MM.1S (cell line): ENCODE measurements at regions not wholly inside any gene's neighbourhood (a gene's known extent, or its start where the extent isn't known, plus 50 kb on each side); places are given as distances from the start of the nearest gene placed in this dataset.

Experiments
- DNase-seq: peaks from one replicate; pipeline ENCODE4 v3.0.0-alpha.2; 2015
- H2AFZ ChIP-seq: fragments of 300-600 bp; sonication (generic); 2 replicates; pipeline ENCODE4 v1.6.0; 2016; ENCODE audit warnings: antibody characterized with exemption, low read length
- H3F3A ChIP-seq: fragments of 300-600 bp; sonication (generic); 2 replicates; pipeline ENCODE4 v1.6.1; 2016; ENCODE audit warnings: mild to moderate bottlenecking, antibody characterized with exemption, low read length, moderate library complexity, mixed read lengths; ENCODE audit not compliant: insufficient read depth
- H3K27ac ChIP-seq: fragments of 300-600 bp; sonication (generic); 2 replicates; pipeline ENCODE4 v1.5.1; 2016; ENCODE audit warnings: mild to moderate bottlenecking, low read length
- H3K27me3 ChIP-seq: fragments of 300-600 bp; sonication (generic); replicated peaks from 2 replicates; pipeline ENCODE4 v1.6.0; 2016; ENCODE audit warnings: low read length; ENCODE audit not compliant: insufficient read depth
- H3K36me3 ChIP-seq: fragments of 300-600 bp; sonication (generic); replicated peaks from 2 replicates; pipeline ENCODE4 v1.6.1; 2016; ENCODE audit warnings: mild to moderate bottlenecking, low read length, mixed read lengths; ENCODE audit not compliant: insufficient read depth
- H3K4me1 ChIP-seq: fragments of 300-600 bp; sonication (generic); 2 replicates; pipeline ENCODE4 v1.6.1; 2016; ENCODE audit warnings: low read length, mixed read lengths
- H3K4me2 ChIP-seq: fragments of 300-600 bp; sonication (generic); 2 replicates; pipeline ENCODE4 v1.6.0; 2016; ENCODE audit warnings: low read depth, low read length
- H3K4me3 ChIP-seq: fragments of 300-600 bp; sonication (generic); 2 replicates; pipeline ENCODE4 v1.5.1; 2016; ENCODE audit warnings: low read length, mixed read lengths
- H3K79me2 ChIP-seq: fragments of 300-600 bp; sonication (generic); 2 replicates; pipeline ENCODE4 v1.6.1; 2016; ENCODE audit warnings: mixed run types, low read length, mixed read lengths
- H3K9ac ChIP-seq: fragments of 300-600 bp; sonication (generic); 2 replicates; pipeline ENCODE4 v1.6.1; 2016; ENCODE audit warnings: low read length, mixed read lengths
- H3K9me2 ChIP-seq: fragments of 300-600 bp; sonication (generic); replicated peaks from 2 replicates; pipeline ENCODE4 v1.6.1; 2016; ENCODE audit warnings: mild to moderate bottlenecking, low read length, mixed read lengths; ENCODE audit not compliant: insufficient read depth
- H3K9me3 ChIP-seq: fragments of 300-600 bp; sonication (generic); replicated peaks from 2 replicates; pipeline ENCODE4 v1.6.1; 2016; ENCODE audit warnings: mild to moderate bottlenecking, low read length, mixed read lengths; ENCODE audit not compliant: insufficient read depth
- H4K20me1 ChIP-seq: fragments of 300-600 bp; sonication (generic); 2 replicates; pipeline ENCODE4 v1.6.1; 2016; ENCODE audit warnings: mild to moderate bottlenecking, low read length, moderate library complexity, mixed read lengths; ENCODE audit not compliant: insufficient read depth
- EZH2 ChIP-seq: fragments of 300-600 bp; sonication (generic); optimal IDR thresholded peaks from 2 replicates; pipeline ENCODE3; 2017; ENCODE audit warnings: low read depth, mild to moderate bottlenecking, antibody characterized with exemption, low read length, mixed read lengths
- EZH2phosphoT487 ChIP-seq: fragments of 300-600 bp; sonication (generic); IDR thresholded peaks from 2 replicates; pipeline ENCODE4 v1.6.1; 2018; ENCODE audit warnings: antibody characterized with exemption, low read length
- TF ChIP-seq, protein P1 (sequence below): fragments of 300-600 bp; sonication (generic); IDR thresholded peaks from 2 replicates; pipeline ENCODE4 v1.5.1; 2016; ENCODE audit warnings: antibody characterized with exemption, low read length, mixed read lengths

DNA sequence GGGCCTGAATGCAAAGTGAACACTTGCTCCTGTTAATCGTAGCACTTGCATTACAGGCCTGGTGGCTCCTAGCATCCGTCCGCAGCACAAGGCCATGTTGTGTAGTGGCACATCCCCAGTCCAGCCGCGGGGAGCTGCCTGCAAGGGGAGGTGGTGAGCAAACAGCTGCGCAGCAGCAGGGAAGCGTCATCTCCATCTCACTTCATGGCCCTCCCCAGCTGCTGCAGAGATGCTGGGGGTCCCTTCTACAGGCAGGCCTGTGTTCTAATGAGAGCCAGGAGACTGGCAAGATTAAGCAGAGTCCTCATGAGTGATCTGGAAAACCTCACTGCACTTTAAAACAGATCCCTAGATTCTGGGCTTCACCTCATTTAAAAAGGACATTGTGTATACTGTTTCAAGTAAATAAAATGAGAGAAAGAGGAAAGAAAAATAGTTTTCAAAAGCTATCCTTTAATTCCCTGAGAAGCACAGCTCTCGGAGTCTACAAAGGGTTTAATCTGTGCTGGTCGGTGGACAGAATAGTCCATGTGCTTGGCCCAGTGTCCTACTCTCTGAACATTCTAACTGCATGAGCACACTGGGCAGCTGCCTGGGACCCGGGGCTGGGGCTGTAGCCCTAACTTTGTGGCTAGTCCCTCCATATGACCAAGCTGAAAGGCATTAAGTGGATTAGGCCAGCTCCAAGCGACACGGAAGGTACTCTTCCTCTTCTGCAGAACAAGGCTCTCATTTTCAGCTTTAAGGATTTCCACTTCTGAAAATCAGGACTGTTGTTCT, 125.8 kb downstream of the LY86 start:
- H3K4me1 ChIP-seq: no peaks in the 10 kb centered on the region
- no peaks in the 10 kb centered on the region for H3K9me2 ChIP-seq
- DNase-seq: no peak
- H3F3A ChIP-seq: no peaks in the 10 kb centered on the region
- H3K9me3 ChIP-seq: no peaks in the 10 kb centered on the region
- TF ChIP-seq, protein P1, sequence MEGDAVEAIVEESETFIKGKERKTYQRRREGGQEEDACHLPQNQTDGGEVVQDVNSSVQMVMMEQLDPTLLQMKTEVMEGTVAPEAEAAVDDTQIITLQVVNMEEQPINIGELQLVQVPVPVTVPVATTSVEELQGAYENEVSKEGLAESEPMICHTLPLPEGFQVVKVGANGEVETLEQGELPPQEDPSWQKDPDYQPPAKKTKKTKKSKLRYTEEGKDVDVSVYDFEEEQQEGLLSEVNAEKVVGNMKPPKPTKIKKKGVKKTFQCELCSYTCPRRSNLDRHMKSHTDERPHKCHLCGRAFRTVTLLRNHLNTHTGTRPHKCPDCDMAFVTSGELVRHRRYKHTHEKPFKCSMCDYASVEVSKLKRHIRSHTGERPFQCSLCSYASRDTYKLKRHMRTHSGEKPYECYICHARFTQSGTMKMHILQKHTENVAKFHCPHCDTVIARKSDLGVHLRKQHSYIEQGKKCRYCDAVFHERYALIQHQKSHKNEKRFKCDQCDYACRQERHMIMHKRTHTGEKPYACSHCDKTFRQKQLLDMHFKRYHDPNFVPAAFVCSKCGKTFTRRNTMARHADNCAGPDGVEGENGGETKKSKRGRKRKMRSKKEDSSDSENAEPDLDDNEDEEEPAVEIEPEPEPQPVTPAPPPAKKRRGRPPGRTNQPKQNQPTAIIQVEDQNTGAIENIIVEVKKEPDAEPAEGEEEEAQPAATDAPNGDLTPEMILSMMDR: no peak
- TF ChIP-seq EZH2: no peak
- no peak for TF ChIP-seq EZH2phosphoT487
- no peak overlapping the region for H3K4me3 ChIP-seq
- no peaks in the 10 kb centered on the region for H3K36me3 ChIP-seq
- H4K20me1 ChIP-seq: no peaks in the 10 kb centered on the region
- no peak overlapping the region for H3K9ac ChIP-seq
- no peaks in the 10 kb centered on the region for H3K79me2 ChIP-seq
- no peak overlapping the region for H3K27ac ChIP-seq
- no peaks in the 10 kb centered on the region for H3K27me3 ChIP-seq
- no peak overlapping the region for H3K4me2 ChIP-seq
- H2AFZ ChIP-seq: no peak overlapping the region

DNA sequence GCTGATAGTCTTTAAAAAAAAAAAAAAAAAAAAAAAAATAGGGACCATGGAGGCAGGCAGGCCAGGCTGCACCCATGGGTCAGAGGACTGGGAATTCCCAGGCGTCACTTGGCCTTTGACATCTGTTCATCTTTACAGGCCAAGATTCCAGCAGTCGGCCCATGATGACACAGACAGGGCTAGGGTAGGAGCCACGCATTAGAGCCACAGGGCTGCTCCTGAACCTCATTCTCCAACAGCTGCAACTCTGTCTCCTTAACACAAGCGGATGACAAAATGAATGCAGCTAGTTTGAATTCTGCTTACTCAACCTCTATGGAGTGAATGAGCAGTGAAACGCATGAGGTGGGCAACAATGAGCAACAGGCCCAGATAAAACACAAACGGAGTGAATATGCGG, 126.4 kb downstream of the LY86 start:
- no peak overlapping the region for H3K4me2 ChIP-seq
- H4K20me1 ChIP-seq: no peaks in the 10 kb centered on the region
- TF ChIP-seq EZH2phosphoT487 (no peak), EZH2 (no peak)
- TF ChIP-seq, protein P1: no peak
- no peak for DNase-seq
- H3K79me2 ChIP-seq: no peaks in the 10 kb centered on the region
- no peaks in the 10 kb centered on the region for H3K9me3 ChIP-seq
- H3K4me1 ChIP-seq: no peaks in the 10 kb centered on the region
- no peak overlapping the region for H2AFZ ChIP-seq
- H3K9me2 ChIP-seq: no peaks in the 10 kb centered on the region
- H3K27me3 ChIP-seq: no peaks in the 10 kb centered on the region
- H3F3A ChIP-seq: no peaks in the 10 kb centered on the region
- no peak overlapping the region for H3K9ac ChIP-seq
- H3K36me3 ChIP-seq: no peaks in the 10 kb centered on the region
- no peak overlapping the region for H3K27ac ChIP-seq
- H3K4me3 ChIP-seq: no peak overlapping the region

GRCh38 chr6:6715465-6715864, 126.9 kb downstream of the LY86 start:
- no peaks in the 10 kb centered on the region for H3K36me3 ChIP-seq
- H3K9ac ChIP-seq: no peak overlapping the region
- no peaks in the 10 kb centered on the region for H3K9me3 ChIP-seq
- no peaks in the 10 kb centered on the region for H3K9me2 ChIP-seq
- no peak for DNase-seq
- H3K4me1 ChIP-seq: no peaks in the 10 kb centered on the region
- no peaks in the 10 kb centered on the region for H3K79me2 ChIP-seq
- no peaks in the 10 kb centered on the region for H4K20me1 ChIP-seq
- H3K4me2 ChIP-seq: no peak overlapping the region
- no peaks in the 10 kb centered on the region for H3F3A ChIP-seq
- no peak overlapping the region for H3K4me3 ChIP-seq
- no peak overlapping the region for H2AFZ ChIP-seq
- no peak overlapping the region for H3K27ac ChIP-seq
- TF ChIP-seq, protein P1: no peak
- no peak for TF ChIP-seq EZH2phosphoT487
- TF ChIP-seq EZH2: no peak
- H3K27me3 ChIP-seq: no peaks in the 10 kb centered on the region
